ENCODE measurements at regions not wholly inside any gene's neighbourhood (a gene's known extent, or its start where the extent isn't known, plus 50 kb on each side); places are given as distances from the start of the nearest gene placed in this dataset.

- Histone ChIP-seq H3K27ac (no peak overlapping the region), H3K9me3 (replicated peaks in 1 of 3) (no peaks in the 10 kb centered on the region), H3K4me3 (no peak overlapping the region), H3K27me3 (no peaks in the 10 kb centered on the region), H3K4me1 (replicated peaks in 1 of 2) (no peaks in the 10 kb centered on the region), H3K36me3 (replicated peaks in 1 of 2) (no peaks in the 10 kb centered on the region)
- no peak for DNase-seq
- intact Hi-C loops (cut with DNase I): no loop called here
- no peak for TF ChIP-seq POLR2A (IDR thresholded peaks at IDR 0.05)
- TF ChIP-seq CTCF (IDR thresholded peaks at IDR 0.05): no peak
- WGBS, 4 donors: 66 to 82% (median 77%) methylated on average over 3 of the region's 3 CpGs
Observed at GRCh38 chr3:168223085-168223484, 127.4 kb upstream of the GOLIM4 start.

GRCh38 chr3:168220556-168220955 is 124.8 kb upstream of the GOLIM4 start:
- DNase-seq: no peak
- Histone ChIP-seq H3K9me3 (replicated peaks in 1 of 3) (no peaks in the 10 kb centered on the region), H3K27ac (no peak overlapping the region), H3K27me3 (no peaks in the 10 kb centered on the region), H3K4me1 (replicated peaks in 1 of 2) (no peaks in the 10 kb centered on the region), H3K4me3 (no peak overlapping the region), H3K36me3 (replicated peaks in 1 of 2) (no peaks in the 10 kb centered on the region)
- intact Hi-C loops (cut with DNase I): no loop called here
- 0 to 48% (median 38%) methylated on average over 2 of the region's 2 CpGs for WGBS, 4 donors
- no peak for TF ChIP-seq CTCF (IDR thresholded peaks at IDR 0.05)
- TF ChIP-seq POLR2A (IDR thresholded peaks at IDR 0.05): no peak

GRCh38 chr3:168219530-168219929 is 123.8 kb upstream of the GOLIM4 start:
- intact Hi-C loops (cut with DNase I): no loop called here
- H3K27me3 ChIP-seq: no peaks in the 10 kb centered on the region

GRCh38 chr3:168218600-168218999 is 122.9 kb upstream of the GOLIM4 start:
- intact Hi-C loops (cut with DNase I): no loop called here
- no peaks in the 10 kb centered on the region for H3K4me1 ChIP-seq (replicated peaks in 1 of 2)
- no peaks in the 10 kb centered on the region for H3K9me3 ChIP-seq (replicated peaks in 1 of 3)
- no peaks in the 10 kb centered on the region for H3K27me3 ChIP-seq
- no peak for TF ChIP-seq POLR2A (IDR thresholded peaks at IDR 0.05)
- no peak for TF ChIP-seq CTCF (IDR thresholded peaks at IDR 0.05)
- H3K36me3 ChIP-seq (replicated peaks in 1 of 2): no peaks in the 10 kb centered on the region
- H3K27ac ChIP-seq: no peak overlapping the region
- WGBS, 4 donors: 64 to 82% (median 70%) methylated on average over 2 of the region's 2 CpGs
- H3K4me3 ChIP-seq: no peak overlapping the region
- DNase-seq: no peak

More at GRCh38 chr3:168219530-168219929, 123.8 kb upstream of the GOLIM4 start:
- Histone ChIP-seq H3K4me3 (no peak overlapping the region), H3K9me3 (replicated peaks in 1 of 3) (no peaks in the 10 kb centered on the region), H3K4me1 (replicated peaks in 1 of 2) (no peaks in the 10 kb centered on the region), H3K27ac (no peak overlapping the region), H3K36me3 (replicated peaks in 1 of 2) (no peaks in the 10 kb centered on the region)
- 89 to 90% (median 90%) methylated on average over 2 of the region's 2 CpGs for WGBS, 4 donors
- DNase-seq: no peak
- TF ChIP-seq POLR2A (IDR thresholded peaks at IDR 0.05) (no peak), CTCF (IDR thresholded peaks at IDR 0.05) (no peak)

Data from adrenal gland (tissue), 9 donors.